A673 (cell line): ENCODE measurements at regions not wholly inside any gene's neighbourhood (a gene's known extent, or its start where the extent isn't known, plus 50 kb on each side); places are given as distances from the start of the nearest gene placed in this dataset.

Experiments
- EZH2 ChIP-seq: fragments of 200-600 bp; sonication (generic); IDR thresholded peaks from 2 replicates; pipeline ENCODE4 v1.6.1; 2017; ENCODE audit warnings: borderline replicate concordance, low read depth, mild to moderate bottlenecking, mixed read lengths, antibody characterized with exemption, low read length; ENCODE audit not compliant: poor library complexity, severe bottlenecking
- TF ChIP-seq, protein P1 (sequence below): fragments of 300-800, 200-600 bp; sonication (generic); conservative IDR thresholded peaks from 2 replicates; pipeline ENCODE4 v1.5.1; 2017; ENCODE audit warnings: low read depth, mild to moderate bottlenecking, antibody characterized with exemption, low read length, moderate library complexity, mixed read lengths

DNA sequence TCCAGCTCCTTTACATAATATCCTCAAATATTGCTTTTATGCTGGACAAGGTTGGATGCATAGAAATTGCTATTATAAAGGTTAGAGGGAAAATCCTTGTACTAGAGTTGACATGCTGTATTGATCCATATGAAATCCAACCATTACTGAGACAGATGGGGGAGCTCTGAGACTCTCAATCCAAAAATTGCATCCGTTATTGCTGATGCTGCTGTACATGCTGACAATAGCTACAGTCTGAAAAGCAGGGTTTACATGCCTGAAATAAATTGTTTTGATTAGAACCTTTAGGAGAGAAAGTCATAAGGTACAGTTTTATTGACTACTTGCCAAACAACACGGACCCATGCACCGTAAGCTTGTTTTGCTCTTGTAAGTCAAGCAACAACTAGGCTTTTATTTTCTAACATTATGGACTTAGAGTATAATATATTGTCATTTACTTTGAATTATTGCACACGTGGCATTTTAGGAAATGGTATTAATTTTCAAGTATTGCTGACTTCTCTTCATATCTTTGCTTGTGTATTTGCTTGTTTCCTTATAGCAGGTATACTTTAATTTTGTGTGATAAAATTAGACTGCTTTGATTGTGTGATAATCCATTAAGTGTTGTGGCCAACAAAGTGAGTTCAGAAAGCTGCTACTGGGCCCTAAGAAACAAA lies 1365.2 kb downstream of the STIM2 start:
- TF ChIP-seq EZH2 = no peak
- TF ChIP-seq, protein P1, sequence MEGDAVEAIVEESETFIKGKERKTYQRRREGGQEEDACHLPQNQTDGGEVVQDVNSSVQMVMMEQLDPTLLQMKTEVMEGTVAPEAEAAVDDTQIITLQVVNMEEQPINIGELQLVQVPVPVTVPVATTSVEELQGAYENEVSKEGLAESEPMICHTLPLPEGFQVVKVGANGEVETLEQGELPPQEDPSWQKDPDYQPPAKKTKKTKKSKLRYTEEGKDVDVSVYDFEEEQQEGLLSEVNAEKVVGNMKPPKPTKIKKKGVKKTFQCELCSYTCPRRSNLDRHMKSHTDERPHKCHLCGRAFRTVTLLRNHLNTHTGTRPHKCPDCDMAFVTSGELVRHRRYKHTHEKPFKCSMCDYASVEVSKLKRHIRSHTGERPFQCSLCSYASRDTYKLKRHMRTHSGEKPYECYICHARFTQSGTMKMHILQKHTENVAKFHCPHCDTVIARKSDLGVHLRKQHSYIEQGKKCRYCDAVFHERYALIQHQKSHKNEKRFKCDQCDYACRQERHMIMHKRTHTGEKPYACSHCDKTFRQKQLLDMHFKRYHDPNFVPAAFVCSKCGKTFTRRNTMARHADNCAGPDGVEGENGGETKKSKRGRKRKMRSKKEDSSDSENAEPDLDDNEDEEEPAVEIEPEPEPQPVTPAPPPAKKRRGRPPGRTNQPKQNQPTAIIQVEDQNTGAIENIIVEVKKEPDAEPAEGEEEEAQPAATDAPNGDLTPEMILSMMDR = peak; percentile 34; the same call in 1 of the 2 replicates
